Caki2 (cell line): ENCODE measurements at regions not wholly inside any gene's neighbourhood (a gene's known extent, or its start where the extent isn't known, plus 50 kb on each side); places are given as distances from the start of the nearest gene placed in this dataset.
"Not testable (repeated sequence)": the region's sequence is repeated elsewhere in the genome, so short reads cannot be mapped to it uniquely, and the experiment has no call there.

Experiments
- DNase-seq: peaks from one replicate; pipeline ENCODE4 v3.0.0-alpha.2; 2015; ENCODE audit warnings: low read depth
- in situ Hi-C: cut with HindIII; loops from 2 replicates; pipeline ENCODE4 v1.10.0; 2016; ENCODE audit warnings: low sequenced_read_pairs, low pct_unique_long_range_greater_than_20kb, mixed read lengths

DNA sequence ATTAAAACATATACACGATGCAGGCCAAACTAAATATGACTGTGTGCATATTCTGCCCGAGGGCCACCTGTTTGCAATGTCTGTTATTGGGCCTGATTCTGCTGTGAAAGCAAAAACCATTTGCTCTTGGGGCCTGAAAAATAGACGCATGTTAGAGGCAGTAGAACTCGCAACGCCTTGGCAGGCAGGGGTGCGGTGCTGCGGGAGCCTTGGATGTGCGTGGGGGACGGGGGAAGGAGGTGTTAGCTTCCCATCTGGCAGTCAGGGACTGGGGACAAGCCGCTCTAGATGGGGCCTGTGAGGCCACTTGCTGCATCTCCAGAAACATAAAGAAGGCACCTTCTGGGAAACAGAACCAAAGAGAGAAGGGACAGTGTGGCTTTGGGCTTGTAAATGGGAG is 216.3 kb downstream of the PHETA1 start:
- in situ Hi-C loops = no loop called here
- no peak for DNase-seq

DNA sequence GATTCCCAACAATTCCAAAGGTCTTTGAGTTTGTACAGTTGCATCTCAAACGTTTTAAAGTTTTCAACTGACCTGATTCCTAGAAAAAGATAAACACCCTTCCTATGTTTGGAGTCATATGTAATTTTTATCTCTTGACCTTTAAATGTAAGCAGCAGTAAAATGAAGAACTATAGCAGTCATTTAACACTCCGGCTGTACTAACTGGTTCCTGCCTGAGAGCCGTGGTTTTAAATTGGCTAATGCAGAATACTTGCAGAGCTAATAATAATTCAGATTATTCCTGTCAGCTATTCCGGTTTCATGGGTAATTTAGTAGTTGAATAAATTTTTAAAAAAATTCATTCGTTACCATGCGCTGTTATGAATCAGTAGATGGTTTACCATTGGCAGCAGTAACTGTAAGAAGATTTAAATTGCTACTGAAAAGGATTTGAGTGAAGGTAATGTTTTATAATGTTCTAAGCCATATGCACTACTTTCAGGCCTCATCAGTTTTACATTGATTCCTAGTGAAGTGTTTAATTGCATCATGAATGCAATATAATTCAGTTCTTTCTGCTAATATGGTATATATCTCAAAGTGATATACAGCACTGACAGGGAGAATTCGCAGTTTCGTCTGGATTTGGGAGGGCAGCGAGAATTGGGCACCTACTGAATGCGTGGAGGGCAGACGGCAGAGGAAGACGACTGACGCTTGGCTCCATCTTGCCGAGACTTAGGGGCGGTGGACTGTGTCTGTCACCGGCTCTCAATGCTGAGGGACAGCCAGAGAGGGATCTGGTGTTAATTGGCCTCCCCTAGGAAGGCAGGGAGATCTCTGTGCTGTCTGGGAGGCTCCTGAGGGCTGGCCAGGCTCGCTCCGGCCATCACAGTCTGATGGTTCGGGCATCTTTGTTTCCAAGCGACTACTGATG is 217.7 kb downstream of the PHETA1 start:
- in situ Hi-C loops = no loop called here
- no peak for DNase-seq

GRCh38 chr12:111150360-111150759 is 218.5 kb downstream of the PHETA1 start:
- DNase-seq = no peak
- in situ Hi-C loops = no loop called here

DNA sequence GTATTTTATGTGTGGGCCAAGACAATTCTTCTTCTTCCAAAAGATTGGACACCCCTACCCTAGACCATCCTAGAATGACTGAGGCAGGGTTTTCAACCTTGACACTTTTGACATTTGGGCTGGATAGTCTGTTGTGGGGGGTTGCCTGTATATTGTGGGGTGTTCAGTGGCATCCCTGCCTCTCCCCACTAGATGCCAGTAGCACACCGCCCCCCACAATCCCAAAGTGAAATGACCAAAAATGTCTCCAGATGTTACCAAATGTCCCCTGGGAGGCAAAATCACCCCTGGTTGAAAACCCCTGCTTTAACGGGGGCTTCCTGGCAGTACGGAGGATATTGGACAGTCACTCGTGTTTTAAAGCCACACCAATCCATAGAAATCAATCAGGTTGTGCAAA is 219.6 kb downstream of the PHETA1 start:
- in situ Hi-C loops = no loop called here
- no peak for DNase-seq

GRCh38 chr12:111148005-111148404 is 220.9 kb downstream of the PHETA1 start:
- DNase-seq = no peak
- in situ Hi-C loops = no loop called here

DNA sequence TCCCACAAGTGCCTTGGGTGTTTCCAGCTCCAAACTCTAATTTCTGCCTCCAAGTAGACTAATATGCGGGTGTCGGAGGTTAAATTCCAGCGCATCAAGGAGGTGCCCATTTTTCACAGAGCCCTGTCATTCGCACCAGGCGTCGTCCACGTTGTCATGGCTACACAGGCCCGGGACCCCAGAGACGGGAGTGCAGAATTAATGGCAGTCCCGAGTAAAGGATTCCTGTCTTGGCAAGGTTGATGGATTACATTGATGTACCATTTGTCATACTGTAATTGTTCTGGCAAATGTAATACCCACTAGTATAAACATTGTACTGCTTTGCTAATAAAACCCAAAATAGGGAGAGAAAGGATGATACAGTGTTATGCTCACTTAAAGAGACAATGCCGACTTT is 222.9 kb upstream of the MYL2 start:
- in situ Hi-C loops = no loop called here
- no peak for DNase-seq

DNA sequence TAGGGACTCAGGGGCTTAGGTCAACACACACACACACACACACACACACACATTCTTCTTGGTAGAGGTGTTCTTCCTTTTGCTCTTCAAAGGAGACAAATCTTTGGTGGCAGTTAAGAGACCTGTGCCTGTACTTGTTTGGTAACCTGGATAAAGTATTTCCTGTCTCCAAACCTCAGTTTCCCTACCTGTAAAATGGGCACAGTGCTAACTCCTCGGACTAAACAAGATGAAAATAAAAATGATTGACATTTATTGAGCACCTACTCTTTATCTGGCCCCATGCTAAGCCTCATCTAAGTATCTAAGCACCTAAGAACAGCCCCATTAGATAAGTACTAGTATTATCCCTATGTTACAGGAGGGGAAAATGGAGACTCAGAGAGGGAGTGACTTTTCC is 220.8 kb upstream of the MYL2 start:
- DNase-seq = no peak
- in situ Hi-C loops = no loop called here

- in situ Hi-C loops = no loop called here
These were observed 217.6 kb upstream of the MYL2 start for GRCh38 chr12:111138016-111138415.

DNA sequence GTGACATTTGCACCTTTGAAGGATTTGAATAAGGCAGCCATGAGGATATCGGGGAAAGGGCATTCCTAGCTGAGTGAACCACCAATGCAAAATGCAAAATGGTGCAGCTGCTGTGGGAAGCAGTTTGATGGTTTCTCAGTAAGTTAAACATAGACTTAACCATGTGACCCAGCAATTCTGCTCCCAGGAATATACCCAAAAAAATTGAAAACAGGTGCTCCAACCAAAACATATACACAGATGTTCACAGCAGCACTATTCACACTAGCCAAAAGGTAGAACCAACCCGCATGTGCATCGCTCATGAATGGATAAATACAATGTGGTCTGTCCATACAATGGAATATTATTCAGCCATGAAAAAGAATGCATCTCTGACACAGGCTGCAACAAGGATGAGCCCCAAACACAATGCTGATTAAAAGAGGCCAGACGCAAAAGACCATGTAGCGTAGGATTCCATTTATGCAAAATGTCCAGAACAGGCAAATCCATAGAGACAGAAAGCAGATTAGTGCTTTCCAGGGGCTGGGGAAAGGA is 215.0 kb upstream of the MYL2 start:
- in situ Hi-C loops = no loop called here
- no peak for DNase-seq

More at GRCh38 chr12:111138016-111138415, 217.6 kb upstream of the MYL2 start:
- no peak for DNase-seq

DNA sequence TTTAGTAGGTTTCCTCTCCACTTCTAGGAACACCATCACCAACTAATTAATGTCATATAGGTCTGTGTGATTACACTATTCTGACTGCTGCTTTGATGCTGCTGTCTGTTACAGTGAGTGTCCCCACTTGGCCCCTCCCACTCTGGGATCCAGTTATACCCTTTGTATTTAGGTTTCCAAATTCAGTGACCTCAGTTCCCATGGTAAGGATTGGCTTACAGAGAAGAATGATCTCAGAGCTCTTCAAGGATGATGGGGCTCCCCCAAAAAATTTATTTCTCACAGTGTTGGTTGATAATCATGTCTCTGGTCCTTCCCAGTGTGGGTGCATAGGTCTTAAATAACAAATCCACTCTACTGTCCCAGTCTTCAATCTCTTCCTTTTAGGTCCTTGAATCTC is 210.0 kb upstream of the MYL2 start:
- in situ Hi-C loops = no loop called here
- no peak for DNase-seq

- in situ Hi-C loops = no loop called here
These were observed 208.9 kb upstream of the MYL2 start for GRCh38 chr12:111129149-111129767.

DNA sequence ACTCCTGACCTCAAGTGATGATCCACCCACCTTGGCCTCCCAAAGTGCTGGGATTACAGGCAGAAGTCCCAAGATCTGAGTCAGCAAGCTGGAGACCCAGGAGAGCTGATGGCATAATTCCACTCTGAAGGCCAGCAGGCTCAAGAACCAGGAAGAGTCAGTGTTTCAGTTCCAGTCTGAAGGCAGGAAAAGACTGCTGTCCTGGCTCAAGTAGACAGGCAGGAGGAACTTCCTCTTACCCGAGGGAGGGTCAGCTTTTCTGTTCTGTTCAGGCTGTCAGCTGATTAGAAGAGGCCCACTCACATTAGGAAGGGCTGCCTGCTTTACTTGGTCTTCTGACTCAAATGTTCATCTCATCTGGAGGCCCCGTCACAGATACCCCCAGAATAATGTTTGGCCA is 206.0 kb upstream of the MYL2 start:
- DNase-seq = no peak
- in situ Hi-C loops = no loop called here

More at GRCh38 chr12:111129149-111129767, 208.9 kb upstream of the MYL2 start:
- DNase-seq = no peak

GRCh38 chr12:111124183-111124582 is 203.8 kb upstream of the MYL2 start:
- in situ Hi-C loops = no loop called here
- no peak for DNase-seq

- in situ Hi-C loops = no loop called here
- DNase-seq = no peak
These were observed 203.0 kb upstream of the MYL2 start for GRCh38 chr12:111123390-111123789.

DNA sequence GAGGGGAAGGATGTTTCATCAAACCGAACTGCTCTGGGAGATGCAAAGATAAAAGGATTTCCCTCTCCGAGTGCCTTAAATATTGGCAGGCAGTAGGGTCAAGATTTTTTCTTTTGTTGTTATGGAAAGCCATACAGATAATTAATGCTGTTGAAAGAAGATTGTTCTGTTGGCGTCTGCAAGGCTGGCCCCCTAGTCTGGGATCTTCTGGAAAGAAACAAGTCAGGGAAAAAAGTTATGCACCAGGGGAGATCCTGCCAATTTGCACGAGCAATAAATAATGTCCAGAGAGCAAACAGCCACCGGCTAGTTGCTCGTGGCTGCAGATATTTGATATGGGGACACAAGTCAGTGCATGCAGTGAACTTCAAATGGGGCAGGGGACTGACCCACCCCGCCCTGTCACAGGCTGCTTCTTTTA is 202.1 kb upstream of the MYL2 start:
- in situ Hi-C loops = no loop called here
- DNase-seq = no peak

GRCh38 chr12:111121840-111122239 is 201.5 kb upstream of the MYL2 start:
- DNase-seq = no peak
- in situ Hi-C loops = no loop called here

DNA sequence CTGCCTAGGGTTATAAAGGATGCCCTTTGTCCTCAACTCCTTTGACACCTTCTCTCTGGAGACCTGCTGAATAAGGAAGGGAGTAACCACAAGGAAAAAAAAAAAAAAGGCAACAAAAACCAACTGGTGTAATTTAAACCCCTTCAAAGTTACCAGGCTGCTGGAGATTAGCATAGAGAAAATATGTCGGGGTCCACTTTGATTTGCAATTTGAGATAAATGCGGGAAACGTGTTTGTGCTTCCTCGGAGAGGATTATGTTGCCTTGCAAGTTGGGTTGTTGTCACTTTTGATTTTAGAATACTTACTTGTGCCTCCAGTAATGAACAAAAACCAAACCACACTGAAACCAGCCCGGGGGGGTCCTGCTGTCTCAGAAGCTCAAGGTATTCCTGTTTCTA is 200.2 kb upstream of the MYL2 start:
- in situ Hi-C loops = no loop called here
- no peak for DNase-seq

DNA sequence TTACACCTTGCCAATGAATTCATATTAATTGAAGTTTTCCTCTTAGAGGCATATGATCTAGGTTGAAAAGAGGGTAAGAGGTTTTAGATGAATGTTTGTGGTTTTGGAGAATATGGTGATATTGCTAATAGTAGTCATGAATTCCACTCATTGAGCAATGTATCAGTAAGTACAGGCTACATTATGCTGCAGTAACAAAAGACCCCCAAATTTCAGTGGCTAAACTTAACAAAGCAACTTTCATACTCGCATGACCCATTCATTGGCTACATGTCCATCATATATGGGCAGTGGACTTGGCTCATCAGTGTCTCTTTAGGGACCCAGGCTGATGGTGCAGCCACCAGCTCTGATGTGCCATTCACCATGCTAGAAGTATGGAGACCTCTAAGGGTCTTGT is 196.6 kb upstream of the MYL2 start:
- in situ Hi-C loops = no loop called here
- DNase-seq = no peak

- DNase-seq, in situ Hi-C loops: not testable (repeated sequence)
These were observed 192.9 kb upstream of the MYL2 start for GRCh38 chr12:111113313-111113712.
